COLO829 (cell line): ENCODE measurements at regions not wholly inside any gene's neighbourhood (a gene's known extent, or its start where the extent isn't known, plus 50 kb on each side); places are given as distances from the start of the nearest gene placed in this dataset.

Experiments
- DNase-seq: peaks from one replicate; pipeline ENCODE4 v3.0.0; 2012; ENCODE audit warnings: low spot score

GRCh38 chr11:114758627-114759026, 80.3 kb downstream of the NXPE2 start:
- no peak for DNase-seq

- peak; percentile 34 for DNase-seq
Observed at GRCh38 chr11:114762408-114762807, 84.1 kb downstream of the NXPE2 start.

- no peak for DNase-seq
Observed at GRCh38 chr11:114764563-114764962, 86.2 kb downstream of the NXPE2 start.

GRCh38 chr11:114771172-114771571, 92.8 kb downstream of the NXPE2 start:
- no peak for DNase-seq

- DNase-seq = no peak
Observed at GRCh38 chr11:114773541-114774338, 95.4 kb downstream of the NXPE2 start.

- peak; percentile 31 for DNase-seq
Observed at GRCh38 chr11:114774599-114775361, 96.5 kb downstream of the NXPE2 start.

GRCh38 chr11:114775875-114776621, 97.7 kb downstream of the NXPE2 start:
- no peak for DNase-seq

GRCh38 chr11:114776956-114777355, 98.6 kb downstream of the NXPE2 start:
- no peak for DNase-seq

GRCh38 chr11:114779189-114779588, 100.9 kb downstream of the NXPE2 start:
- no peak for DNase-seq

GRCh38 chr11:114782650-114783310, 104.5 kb downstream of the NXPE2 start:
- DNase-seq = no peak

- no peak for DNase-seq
Observed at GRCh38 chr11:114783805-114784204, 105.5 kb downstream of the NXPE2 start.

GRCh38 chr11:114784216-114784615, 105.9 kb downstream of the NXPE2 start:
- DNase-seq = no peak

GRCh38 chr11:114784891-114785290, 106.6 kb downstream of the NXPE2 start:
- DNase-seq = no peak

GRCh38 chr11:114785820-114786219, 107.5 kb downstream of the NXPE2 start:
- no peak for DNase-seq

GRCh38 chr11:114787126-114787525, 108.8 kb downstream of the NXPE2 start:
- DNase-seq = no peak

GRCh38 chr11:114790910-114791309, 112.6 kb downstream of the NXPE2 start:
- DNase-seq = no peak

GRCh38 chr11:114794048-114794684, 115.8 kb downstream of the NXPE2 start:
- DNase-seq = no peak

GRCh38 chr11:114796954-114797721, 118.8 kb downstream of the NXPE2 start:
- DNase-seq = peak; percentile 21

GRCh38 chr11:114799476-114799875, 121.1 kb downstream of the NXPE2 start:
- DNase-seq = no peak

- no peak for DNase-seq
Observed at GRCh38 chr11:114801773-114802172, 123.4 kb downstream of the NXPE2 start.

- DNase-seq = no peak
Observed at GRCh38 chr11:114802878-114803277, 124.6 kb downstream of the NXPE2 start.
